AG10803 (cell line): ENCODE measurements at regions not wholly inside any gene's neighbourhood (a gene's known extent, or its start where the extent isn't known, plus 50 kb on each side); places are given as distances from the start of the nearest gene placed in this dataset.

Experiments
- DNase-seq: peaks from one replicate; pipeline ENCODE4 v3.0.0; 2010; ENCODE audit warnings: low read depth
- H3K4me3 ChIP-seq: 2 replicates; pipeline ENCODE4 v1.5.1; 2011; ENCODE audit warnings: mild to moderate bottlenecking, low read length, control low read depth
- TF ChIP-seq, protein P1 (sequence below): conservative IDR thresholded peaks from 2 replicates; pipeline ENCODE4 v1.5.1; 2011; ENCODE audit warnings: mild to moderate bottlenecking, low read length, control low read depth, inconsistent platforms

DNA sequence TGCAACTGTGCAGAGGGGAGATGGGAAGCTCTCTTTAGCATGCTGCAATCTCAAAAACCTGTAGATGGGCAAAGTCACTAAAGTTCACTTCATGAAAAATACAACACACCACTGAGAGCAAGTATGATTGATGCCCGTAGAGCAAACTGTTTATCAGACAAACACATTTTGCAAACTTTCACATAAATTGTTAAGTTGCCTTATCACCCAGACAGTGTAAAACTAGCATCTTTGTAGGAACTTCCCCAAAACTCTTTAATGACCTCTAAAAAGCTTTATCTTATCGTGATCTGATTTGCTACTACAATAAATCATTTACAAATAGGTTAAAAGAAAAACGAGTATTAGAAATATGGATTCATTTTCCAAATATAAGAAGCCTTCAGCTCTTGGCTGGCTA, 391.0 kb downstream of the LMO4 start:
- DNase-seq = no peak
- TF ChIP-seq, protein P1, sequence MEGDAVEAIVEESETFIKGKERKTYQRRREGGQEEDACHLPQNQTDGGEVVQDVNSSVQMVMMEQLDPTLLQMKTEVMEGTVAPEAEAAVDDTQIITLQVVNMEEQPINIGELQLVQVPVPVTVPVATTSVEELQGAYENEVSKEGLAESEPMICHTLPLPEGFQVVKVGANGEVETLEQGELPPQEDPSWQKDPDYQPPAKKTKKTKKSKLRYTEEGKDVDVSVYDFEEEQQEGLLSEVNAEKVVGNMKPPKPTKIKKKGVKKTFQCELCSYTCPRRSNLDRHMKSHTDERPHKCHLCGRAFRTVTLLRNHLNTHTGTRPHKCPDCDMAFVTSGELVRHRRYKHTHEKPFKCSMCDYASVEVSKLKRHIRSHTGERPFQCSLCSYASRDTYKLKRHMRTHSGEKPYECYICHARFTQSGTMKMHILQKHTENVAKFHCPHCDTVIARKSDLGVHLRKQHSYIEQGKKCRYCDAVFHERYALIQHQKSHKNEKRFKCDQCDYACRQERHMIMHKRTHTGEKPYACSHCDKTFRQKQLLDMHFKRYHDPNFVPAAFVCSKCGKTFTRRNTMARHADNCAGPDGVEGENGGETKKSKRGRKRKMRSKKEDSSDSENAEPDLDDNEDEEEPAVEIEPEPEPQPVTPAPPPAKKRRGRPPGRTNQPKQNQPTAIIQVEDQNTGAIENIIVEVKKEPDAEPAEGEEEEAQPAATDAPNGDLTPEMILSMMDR = no peak

GRCh38 chr1:87720561-87720960, 391.9 kb downstream of the LMO4 start:
- no peak overlapping the region for H3K4me3 ChIP-seq
- TF ChIP-seq, protein P1 = no peak
- no peak for DNase-seq

More for the DNA sequence above, 391.0 kb downstream of the LMO4 start:
- H3K4me3 ChIP-seq = no peak overlapping the region

DNA sequence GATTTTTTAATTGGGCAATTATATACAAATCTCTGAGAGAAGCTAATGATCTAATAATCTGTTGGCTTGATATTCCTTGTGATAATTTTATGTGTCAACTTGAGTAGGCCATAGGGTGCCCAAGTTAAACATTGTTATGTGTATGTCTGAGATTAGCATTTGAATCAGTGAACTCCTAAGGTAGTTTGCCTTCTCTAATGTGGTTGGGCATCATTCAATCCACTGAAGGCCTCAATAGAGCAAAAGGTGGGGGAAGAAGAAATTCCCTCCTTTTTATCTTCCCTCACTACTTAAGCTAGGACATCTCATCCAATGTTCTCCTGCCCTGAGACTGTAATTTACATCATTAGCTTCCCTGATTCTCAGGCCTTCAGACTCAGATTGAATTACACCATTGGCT, 394.5 kb downstream of the LMO4 start:
- DNase-seq = no peak
- TF ChIP-seq, protein P1 = no peak

DNA sequence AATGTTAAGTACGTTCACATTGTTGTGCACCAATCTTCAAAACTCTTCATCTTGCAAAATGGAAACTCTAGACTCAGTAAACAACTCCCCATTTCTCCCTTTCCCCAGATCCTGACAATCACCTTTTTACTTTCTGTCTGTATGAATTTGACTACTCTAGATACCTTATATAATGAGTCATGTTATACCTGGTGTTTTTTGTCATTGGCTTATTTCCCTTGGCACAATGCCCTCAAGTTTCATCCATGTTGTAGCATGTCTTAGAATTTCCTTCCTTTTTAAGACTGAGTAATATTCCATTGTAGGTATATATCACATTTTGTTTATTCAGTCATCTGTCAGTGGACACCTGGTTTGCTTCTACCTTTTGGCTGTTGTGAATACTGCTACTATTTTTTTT, 399.5 kb downstream of the LMO4 start:
- TF ChIP-seq, protein P1 = no peak
- DNase-seq = no peak
- no peak overlapping the region for H3K4me3 ChIP-seq

More for the DNA sequence above, 394.5 kb downstream of the LMO4 start:
- no peak overlapping the region for H3K4me3 ChIP-seq

- DNase-seq = no peak
- TF ChIP-seq, protein P1 = no peak
- H3K4me3 ChIP-seq = no peak overlapping the region
Observed at GRCh38 chr1:87730274-87731216, 401.9 kb downstream of the LMO4 start.

GRCh38 chr1:87733386-87733785, 404.7 kb downstream of the LMO4 start:
- no peak overlapping the region for H3K4me3 ChIP-seq
- TF ChIP-seq, protein P1 = no peak
- no peak for DNase-seq

DNA sequence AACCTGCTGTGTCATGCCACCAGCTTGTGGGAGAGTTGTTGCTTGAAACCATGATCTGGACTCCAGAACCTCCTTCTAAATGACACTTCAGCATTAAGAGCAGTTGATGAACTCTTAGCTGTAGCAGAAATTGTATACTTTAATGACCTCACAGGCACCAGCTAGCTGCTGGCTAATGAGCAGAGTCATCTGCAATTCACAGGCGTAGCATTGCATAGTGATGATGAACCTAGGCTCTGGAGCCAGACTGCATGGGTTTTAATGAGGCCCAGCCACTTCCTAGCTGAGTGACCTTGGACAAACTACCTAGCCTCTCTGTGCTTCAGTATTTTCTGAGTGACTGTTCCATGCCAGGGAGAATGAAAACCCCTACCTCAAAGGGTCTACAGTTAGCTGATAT, 407.1 kb downstream of the LMO4 start:
- no peak overlapping the region for H3K4me3 ChIP-seq
- DNase-seq = no peak
- TF ChIP-seq, protein P1 = no peak
